Body of pancreas (tissue), 4 donors: ENCODE measurements at regions not wholly inside any gene's neighbourhood (a gene's known extent, or its start where the extent isn't known, plus 50 kb on each side); places are given as distances from the start of the nearest gene placed in this dataset.

Experiments used
- CTCF ChIP-seq, 7 experiments: fragments of 450-650 bp in 4 of 7; fragments of 200-600 bp in 3 of 7; sonication (generic) in 3 of 7; IDR thresholded peaks; one replicate each; pipeline ENCODE4 v1.5.1; 2016 to 2019; ENCODE audit warnings: antibody characterized with exemption in 7 of 7
- POLR2A ChIP-seq, 3 donors: fragments of 450-650 bp; IDR thresholded peaks; one replicate each; pipeline ENCODE4 v1.6.1; 2016; ENCODE audit warnings: antibody characterized with exemption in 3 of 3, mild to moderate bottlenecking in 2 of 3

- TF ChIP-seq CTCF (IDR thresholded peaks at IDR 0.05) (no peak), POLR2A (IDR thresholded peaks at IDR 0.05) (no peak)
Observed at GRCh38 chr12:92020983-92021665, 124.5 kb downstream of the BTG1 start.
